K562 (cell line): ENCODE measurements at regions not wholly inside any gene's neighbourhood (a gene's known extent, or its start where the extent isn't known, plus 50 kb on each side); places are given as distances from the start of the nearest gene placed in this dataset.

ENCODE experiments used
- ATAC-seq: fragments of 200-7000 bp; cut with Tn5 transposase; 3 replicates; pipeline ENCODE4 v1.9.1; 2020; ENCODE audit warnings: moderate library complexity
- BruUV-seq: library from RNA; stranded (reverse); fragments of 400-500 nt; replicated peaks from 2 replicates; lab custom pipeline; 2021; lab: Mats Ljungman, UMichigan
- CTCF ChIA-PET: fragments of 300-600 bp; formaldehyde crosslinking; extraction: SDS; loops from one replicate; lab custom pipeline; 2021; ENCODE audit warnings: low intra/inter-chr PET ratio; lab: Yijun Ruan, JAX
- POLR2A ChIA-PET: fragments of 300-600, 350-650 bp; sonication (Branson Sonifier 250); formaldehyde crosslinking; extraction: SDS; loops from one replicate; lab custom pipeline; 2021; ENCODE audit warnings: antibody characterized with exemption, inconsistent platforms; lab: Yijun Ruan, JAX
- DNase-seq, 4 experiments: peaks; one replicate each; pipeline versions ENCODE4 v3.0.0 to v3.0.0-alpha.2; 2011 to 2018; ENCODE audit warnings: low spot score in 3 of 4, mixed read lengths in 3 of 4; ENCODE audit errors: extremely low read depth in 1 of 4
- FAIRE-seq: peaks from 2 replicates; lab custom pipeline; 2011; peaks lifted over from hg19 to GRCh38; lab: Jason Lieb, UNC
- H2AFZ ChIP-seq: 2 replicates; pipeline ENCODE4 v1.6.0; 2011; ENCODE audit warnings: low read depth, low read length, control low read depth, inconsistent platforms
- H3K27ac ChIP-seq: fragments of 200-600 bp; 3 replicates; pipeline ENCODE4 v1.8.0; 2011; ENCODE audit warnings: low read depth, mild to moderate bottlenecking, control low read depth, inconsistent platforms, low read length, moderate library complexity, mixed read lengths; ENCODE audit errors: extremely low read depth
- H3K27me3 ChIP-seq, 2 experiments: fragments of 300-600 bp in 1 of 2; 2 replicates in 1 of 2; 3 replicates in 1 of 2; pipeline versions ENCODE4 v1.6.0 to v1.8.0; 2011; ENCODE audit warnings: inconsistent platforms in 2 of 2, low read length in 2 of 2, mild to moderate bottlenecking in 1 of 2, mixed read lengths in 1 of 2, moderate library complexity in 1 of 2; ENCODE audit not compliant: control insufficient read depth in 2 of 2, insufficient read depth in 2 of 2
- H3K36me3 ChIP-seq: fragments of 300-600 bp; 3 replicates; pipeline ENCODE4 v1.8.0; 2011; ENCODE audit warnings: mild to moderate bottlenecking, low read length, inconsistent platforms; ENCODE audit not compliant: control insufficient read depth, insufficient read depth
- H3K4me1 ChIP-seq, 2 experiments: fragments of 200-600 bp in 1 of 2; replicated peaks in 1 of 2; 2 replicates in 1 of 2; 3 replicates in 1 of 2; pipeline versions ENCODE4 v1.5.1 to v1.8.0; 2011; ENCODE audit warnings: inconsistent platforms in 2 of 2, low read length in 2 of 2, mild to moderate bottlenecking in 1 of 2, mixed read lengths in 1 of 2, moderate library complexity in 1 of 2; ENCODE audit not compliant: control insufficient read depth in 2 of 2, insufficient read depth in 2 of 2
- H3K4me2 ChIP-seq: 2 replicates; pipeline ENCODE4 v1.6.1; 2011; ENCODE audit warnings: low read length, control low read depth, inconsistent platforms, mixed read lengths; ENCODE audit not compliant: insufficient read depth
- H3K4me3 ChIP-seq: fragments of 200-600 bp; sonication (generic), shearing (Covaris generic); 2 replicates; pipeline ENCODE4 v1.5.1; 2016; ENCODE audit warnings: control low read depth, inconsistent platforms
- H3K79me2 ChIP-seq: fragments of 200-600 bp; 3 replicates; pipeline ENCODE4 v1.8.0; 2011; ENCODE audit warnings: low read length, inconsistent platforms; ENCODE audit not compliant: control insufficient read depth, insufficient read depth
- H3K9ac ChIP-seq, 2 experiments: 2 replicates each; pipeline versions ENCODE4 v1.6.0 to v1.6.1; 2011; ENCODE audit warnings: low read depth in 2 of 2, low read length in 2 of 2, control low read depth in 1 of 2, inconsistent platforms in 1 of 2, mild to moderate bottlenecking in 1 of 2, mixed read lengths in 1 of 2; ENCODE audit not compliant: insufficient read depth in 1 of 2
- H3K9me1 ChIP-seq: one replicate; pipeline ENCODE4 v1.6.0; 2011; ENCODE audit warnings: inconsistent platforms, mild to moderate bottlenecking, low read length, moderate library complexity; ENCODE audit not compliant: control insufficient read depth, insufficient read depth
- H3K9me3 ChIP-seq: replicated peaks from 2 replicates; pipeline ENCODE4 v1.5.1; 2011; ENCODE audit warnings: low read depth, low read length, inconsistent platforms; ENCODE audit not compliant: control insufficient read depth, insufficient read depth
- H4K20me1 ChIP-seq: replicated peaks from 2 replicates; pipeline ENCODE4 v1.6.1; 2011; ENCODE audit warnings: low read length, inconsistent platforms, mixed read lengths; ENCODE audit not compliant: control insufficient read depth, insufficient read depth
- CREM ChIP-seq: IDR thresholded peaks from 2 replicates; pipeline ENCODE4 v1.6.1; 2014; ENCODE audit warnings: antibody characterized with exemption, low read depth
- KDM5B ChIP-seq: fragments of 200-600 bp; sonication (generic); IDR thresholded peaks from 2 replicates; pipeline ENCODE4 v1.6.1; 2012; ENCODE audit warnings: low read depth, mild to moderate bottlenecking, moderate library complexity, low read length, control low read depth, inconsistent platforms; ENCODE audit not compliant: insufficient replicate concordance
- PHB2 ChIP-seq: fragments of 450-650 bp; IDR thresholded peaks from 2 replicates; pipeline ENCODE4 v1.6.1; 2017; ENCODE audit warnings: low read depth
- RFX7 ChIP-seq: fragments of 250-450 bp; sonication (Bioruptor Pico); IDR thresholded peaks from 2 replicates; pipeline ENCODE4 v1.5.1; 2021; ENCODE audit warnings: mild to moderate bottlenecking
- ZNF146 ChIP-seq: IDR thresholded peaks from one replicate; pipeline ENCODE4 v1.6.1; 2018; ENCODE audit warnings: missing compliant biosample characterization; ENCODE audit not compliant: unreplicated experiment
- WGBS: fragments of 100-300 bp; shearing (Covaris generic); methylation state at CpG from one replicate; pipeline ENCODE4 v1.1.6; 2016; ENCODE audit warnings: low coverage, mixed read lengths; ENCODE audit not compliant: insufficient coverage; ENCODE audit errors: missing lambda C conversion rate; 5-methylcytosine and 5-hydroxymethylcytosine counted together
- in situ Hi-C: fragments of 300-500 bp; cut with MboI; formaldehyde crosslinking; loops from 4 replicates; pipeline ENCODE4 v1.15.0; 2018; ENCODE audit warnings: inconsistent platforms, mixed read lengths
- intact Hi-C: fragments of 100-400 bp; cut with micrococcal nuclease; formaldehyde crosslinking; loops from 2 replicates; pipeline ENCODE4 v1.14.2; 2022
- TF ChIP-seq, protein P1 (sequence below): sonication (generic); formaldehyde crosslinking; IDR thresholded peaks from 2 replicates; pipeline ENCODE4 v1.8.1; 2023; ENCODE audit warnings: mild to moderate bottlenecking, missing genetic modification reagents
- TF ChIP-seq, protein P2 (sequence below): fragments of 450-650 bp; formaldehyde crosslinking; IDR thresholded peaks from 2 replicates; pipeline ENCODE4 v1.4.0; 2020; ENCODE audit warnings: mild to moderate bottlenecking, moderate library complexity

DNA sequence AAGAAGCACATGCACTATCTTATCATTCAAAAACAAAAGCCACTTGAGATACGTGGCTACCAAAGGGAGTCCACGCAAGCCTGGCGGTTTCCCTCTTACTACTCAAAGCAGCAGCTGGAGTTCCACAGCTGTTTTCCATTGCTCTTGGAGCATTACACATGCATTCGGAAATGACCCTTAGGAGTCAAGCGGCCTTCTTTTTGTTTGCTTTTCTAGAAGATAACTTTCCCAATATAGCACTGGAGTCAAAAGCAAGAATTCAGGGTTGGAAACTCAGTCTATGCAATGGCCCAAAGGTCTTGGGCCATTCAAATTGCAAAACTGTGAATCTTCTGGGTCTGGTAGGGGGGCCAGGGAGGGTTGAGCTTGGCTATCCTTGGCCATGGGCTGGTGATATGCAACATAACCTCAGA lies 97.8 kb upstream of the MAF start:
- DNase-seq, result no peak
- BruUV-seq, result no TSS peak
- no peaks in the 10 kb centered on the region for H3K27me3 ChIP-seq
- H3K79me2 ChIP-seq, result no peaks in the 10 kb centered on the region
- H3K9ac ChIP-seq, result no peak overlapping the region
- TF ChIP-seq CREM, result no peak
- TF ChIP-seq, protein P1, sequence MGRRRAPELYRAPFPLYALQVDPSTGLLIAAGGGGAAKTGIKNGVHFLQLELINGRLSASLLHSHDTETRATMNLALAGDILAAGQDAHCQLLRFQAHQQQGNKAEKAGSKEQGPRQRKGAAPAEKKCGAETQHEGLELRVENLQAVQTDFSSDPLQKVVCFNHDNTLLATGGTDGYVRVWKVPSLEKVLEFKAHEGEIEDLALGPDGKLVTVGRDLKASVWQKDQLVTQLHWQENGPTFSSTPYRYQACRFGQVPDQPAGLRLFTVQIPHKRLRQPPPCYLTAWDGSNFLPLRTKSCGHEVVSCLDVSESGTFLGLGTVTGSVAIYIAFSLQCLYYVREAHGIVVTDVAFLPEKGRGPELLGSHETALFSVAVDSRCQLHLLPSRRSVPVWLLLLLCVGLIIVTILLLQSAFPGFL, result no peak
- TF ChIP-seq ZNF146, result no peak
- TF ChIP-seq, protein P2, sequence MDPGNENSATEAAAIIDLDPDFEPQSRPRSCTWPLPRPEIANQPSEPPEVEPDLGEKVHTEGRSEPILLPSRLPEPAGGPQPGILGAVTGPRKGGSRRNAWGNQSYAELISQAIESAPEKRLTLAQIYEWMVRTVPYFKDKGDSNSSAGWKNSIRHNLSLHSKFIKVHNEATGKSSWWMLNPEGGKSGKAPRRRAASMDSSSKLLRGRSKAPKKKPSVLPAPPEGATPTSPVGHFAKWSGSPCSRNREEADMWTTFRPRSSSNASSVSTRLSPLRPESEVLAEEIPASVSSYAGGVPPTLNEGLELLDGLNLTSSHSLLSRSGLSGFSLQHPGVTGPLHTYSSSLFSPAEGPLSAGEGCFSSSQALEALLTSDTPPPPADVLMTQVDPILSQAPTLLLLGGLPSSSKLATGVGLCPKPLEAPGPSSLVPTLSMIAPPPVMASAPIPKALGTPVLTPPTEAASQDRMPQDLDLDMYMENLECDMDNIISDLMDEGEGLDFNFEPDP, result no peak
- TF ChIP-seq PHB2, result no peak
- no peak for TF ChIP-seq RFX7 (CRISPR knock-in tag)
- no peak for TF ChIP-seq KDM5B
- ATAC-seq, result no peak
- WGBS, result 4% methylated on average over 5 of the region's 5 CpGs
- H3K4me2 ChIP-seq, result no peak overlapping the region
- ChIA-PET CTCF (no interaction called here), POLR2A (interaction anchor here (0.6 kb wide), 1 partner anchor 15 kb away, joined by 3 read pairs; no protein-coding TSS in a partner anchor)
- in situ Hi-C loops (no loop called here), intact Hi-C loops (no loop called here)
- H3K36me3 ChIP-seq, result no peaks in the 10 kb centered on the region
- H2AFZ ChIP-seq, result no peak overlapping the region
- no peak overlapping the region for H3K27ac ChIP-seq
- no peaks in the 10 kb centered on the region for H3K9me3 ChIP-seq
- H3K4me1 ChIP-seq, result no peaks in the 10 kb centered on the region; a peak in 1 of 5 replicates
- H3K4me3 ChIP-seq, result no peak overlapping the region
- H4K20me1 ChIP-seq, result no peaks in the 10 kb centered on the region
- FAIRE-seq, result no peak
- H3K9me1 ChIP-seq, result no peaks in the 10 kb centered on the region
